IgD-negative memory B cell (primary cell): ENCODE measurements at regions not wholly inside any gene's neighbourhood (a gene's known extent, or its start where the extent isn't known, plus 50 kb on each side); places are given as distances from the start of the nearest gene placed in this dataset.
A peak's percentile ranks its signal among the peaks of the same experiment; 100 is the strongest.

Experiments
- H3K27ac Mint-ChIP-seq, 3 donors: one replicate each; pipeline ENCODE4 v1.8.0; 2020 to 2022; ENCODE audit warnings: mild to moderate bottlenecking in 3 of 3, mixed read lengths in 3 of 3, moderate library complexity in 1 of 3
- H3K27me3 Mint-ChIP-seq: one replicate; pipeline ENCODE4 v1.8.0; 2021; ENCODE audit warnings: mixed read lengths
- H3K36me3 Mint-ChIP-seq: one replicate; pipeline ENCODE4 v1.8.0; 2020; ENCODE audit warnings: mild to moderate bottlenecking, mixed read lengths
- H3K4me1 Mint-ChIP-seq, 3 donors: one replicate each; pipeline ENCODE4 v1.8.0; 2020 to 2022; ENCODE audit warnings: mixed read lengths in 3 of 3, mild to moderate bottlenecking in 1 of 3
- H3K4me3 Mint-ChIP-seq, 4 donors: one replicate each; pipeline ENCODE4 v1.8.0; 2020 to 2022; ENCODE audit warnings: mild to moderate bottlenecking in 4 of 4, mixed read lengths in 4 of 4, moderate library complexity in 3 of 4
- H3K9me3 Mint-ChIP-seq, 3 donors: one replicate each; pipeline ENCODE4 v1.8.0; 2020 to 2021; ENCODE audit warnings: mixed read lengths in 3 of 3, mild to moderate bottlenecking in 1 of 3

GRCh38 chr1:5508669-5509330 is 483.4 kb downstream of the NPHP4 start:
- Mint-ChIP-seq H3K9me3 (no peaks in the 10 kb centered on the region), H3K4me1 (peaks cover 0 to 3% (median 0%) of the 10 kb centered on the region in 3 donors), H3K27ac (no peak overlapping the region), H3K36me3 (no peaks in the 10 kb centered on the region), H3K4me3 (no peak overlapping the region), H3K27me3 (peaks cover 5% of the 10 kb centered on the region)

GRCh38 chr1:5507340-5507739 is 484.9 kb downstream of the NPHP4 start:
- Mint-ChIP-seq H3K27ac (peak overlapping the region in 1 of 3 donors; percentile 44), H3K4me1 (peaks cover 0 to 3% (median 0%) of the 10 kb centered on the region in 3 donors), H3K9me3 (no peaks in the 10 kb centered on the region), H3K36me3 (no peaks in the 10 kb centered on the region), H3K27me3 (peaks cover 9% of the 10 kb centered on the region), H3K4me3 (no peak overlapping the region)

DNA sequence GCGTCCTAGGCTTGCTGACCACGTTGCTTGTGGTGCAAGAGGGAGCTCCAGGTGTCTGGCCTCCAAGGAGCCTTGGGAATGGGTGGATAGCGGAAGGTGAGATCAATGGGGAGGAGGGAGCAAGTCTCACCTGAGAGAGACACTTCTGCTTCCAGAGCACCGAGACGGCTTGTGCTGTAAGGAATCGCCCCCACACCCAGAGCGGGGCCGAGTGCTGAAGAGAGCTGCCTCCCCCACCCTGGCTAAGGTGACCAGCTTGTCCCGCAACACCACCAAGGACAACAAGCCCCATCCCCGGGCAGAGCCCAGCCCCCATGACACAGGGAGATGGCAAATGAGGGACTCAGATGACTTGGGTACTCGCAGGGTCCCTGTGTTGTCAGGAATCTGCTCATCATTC is 485.6 kb downstream of the NPHP4 start:
- Mint-ChIP-seq H3K36me3 (no peaks in the 10 kb centered on the region), H3K4me1 (peaks cover 0 to 3% (median 0%) of the 10 kb centered on the region in 3 donors), H3K9me3 (no peaks in the 10 kb centered on the region), H3K4me3 (no peak overlapping the region), H3K27ac (no peak overlapping the region), H3K27me3 (peaks cover 9% of the 10 kb centered on the region)

GRCh38 chr1:5505944-5506343 is 486.3 kb downstream of the NPHP4 start:
- Mint-ChIP-seq H3K4me1 (peaks cover 0 to 3% (median 0%) of the 10 kb centered on the region in 3 donors), H3K36me3 (no peaks in the 10 kb centered on the region), H3K4me3 (no peak overlapping the region), H3K27ac (no peak overlapping the region), H3K9me3 (no peaks in the 10 kb centered on the region), H3K27me3 (peaks cover 9% of the 10 kb centered on the region)

DNA sequence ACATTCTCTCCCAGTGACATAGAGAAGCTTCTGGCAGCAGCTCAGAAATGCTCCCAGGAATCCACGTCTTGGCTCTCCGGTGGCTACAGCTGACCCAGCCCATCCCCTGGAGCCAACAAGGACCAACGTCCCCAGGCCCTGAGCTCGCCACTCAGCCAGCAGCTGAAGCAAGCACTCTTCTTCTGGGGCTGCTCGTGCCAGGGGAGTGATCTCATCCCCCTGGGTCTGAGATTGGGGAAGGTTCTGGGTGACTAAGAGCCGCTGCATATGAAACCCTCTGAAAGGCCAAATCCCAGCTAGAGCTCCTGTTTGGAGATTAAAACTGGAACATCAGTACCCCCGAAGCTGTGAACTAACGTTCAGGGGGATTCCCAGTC is 487.9 kb downstream of the NPHP4 start:
- Mint-ChIP-seq H3K4me3 (no peak overlapping the region), H3K27me3 (peaks cover 9% of the 10 kb centered on the region), H3K9me3 (peaks cover 0 to 3% (median 0%) of the 10 kb centered on the region in 3 donors), H3K4me1 (peaks cover 0 to under 1% (median 0%) of the 10 kb centered on the region in 3 donors), H3K36me3 (no peaks in the 10 kb centered on the region), H3K27ac (no peak overlapping the region)

DNA sequence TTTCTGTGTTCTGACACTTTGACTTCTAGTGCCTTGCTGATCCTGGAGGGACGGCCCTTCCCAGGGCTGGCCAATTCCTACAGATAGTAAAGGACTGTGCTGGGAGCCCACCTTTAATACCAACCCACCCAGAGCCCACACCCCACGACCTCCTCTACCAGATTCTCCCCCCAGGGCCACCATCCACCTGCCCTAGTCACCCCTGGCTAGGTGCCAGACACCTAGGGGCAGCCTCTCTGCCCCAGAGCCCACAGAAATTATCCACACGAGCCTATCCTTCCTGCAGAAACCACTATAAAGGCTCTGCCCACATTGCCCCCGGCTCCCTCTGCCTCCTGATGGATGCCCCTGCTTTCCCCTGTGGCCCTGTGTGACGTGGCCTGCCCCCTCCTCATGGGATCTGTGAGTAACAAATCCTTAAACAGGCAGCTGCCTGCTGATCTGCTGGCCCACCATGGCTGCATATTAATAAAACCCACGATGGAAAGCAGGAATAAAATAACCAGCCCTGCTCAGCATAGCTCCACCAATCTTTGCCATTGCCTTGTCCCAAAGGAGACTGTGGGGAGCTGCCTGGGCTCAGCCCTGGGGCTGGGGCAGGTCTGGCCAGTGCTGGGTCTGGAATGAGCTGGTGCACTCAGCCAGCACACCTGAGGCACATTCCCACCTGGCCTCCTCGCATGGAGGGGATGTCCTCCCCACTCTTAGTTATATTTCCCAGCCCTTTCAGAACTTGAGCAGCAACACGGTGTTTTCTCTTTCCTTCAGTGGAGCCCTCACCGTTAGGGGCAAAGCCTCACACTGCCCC is 488.5 kb downstream of the NPHP4 start:
- H3K27ac Mint-ChIP-seq = no peak overlapping the region
- H3K27me3 Mint-ChIP-seq = peaks cover 9% of the 10 kb centered on the region
- H3K9me3 Mint-ChIP-seq = peaks cover 0 to 3% (median 0%) of the 10 kb centered on the region in 3 donors
- no peaks in the 10 kb centered on the region for H3K36me3 Mint-ChIP-seq
- H3K4me3 Mint-ChIP-seq = no peak overlapping the region
- H3K4me1 Mint-ChIP-seq = no peaks in the 10 kb centered on the region

- peaks cover 6% of the 10 kb centered on the region for H3K27me3 Mint-ChIP-seq
- no peaks in the 10 kb centered on the region for H3K4me1 Mint-ChIP-seq
- peaks cover 0 to 3% (median 0%) of the 10 kb centered on the region in 3 donors for H3K9me3 Mint-ChIP-seq
- H3K4me3 Mint-ChIP-seq = no peak overlapping the region
- no peak overlapping the region for H3K27ac Mint-ChIP-seq
- no peaks in the 10 kb centered on the region for H3K36me3 Mint-ChIP-seq
Measured at GRCh38 chr1:5502311-5503194, 489.7 kb downstream of the NPHP4 start.

- Mint-ChIP-seq H3K27me3 (peaks cover 5% of the 10 kb centered on the region), H3K4me1 (no peaks in the 10 kb centered on the region), H3K27ac (no peak overlapping the region), H3K36me3 (peaks cover 2% of the 10 kb centered on the region), H3K4me3 (no peak overlapping the region), H3K9me3 (peaks cover 0 to 3% (median 0%) of the 10 kb centered on the region in 3 donors)
Measured at GRCh38 chr1:5501206-5501930, 490.9 kb downstream of the NPHP4 start.

- Mint-ChIP-seq H3K4me3 (no peak overlapping the region), H3K27ac (no peak overlapping the region), H3K36me3 (peaks cover 2% of the 10 kb centered on the region), H3K9me3 (peaks cover 0 to 3% (median 0%) of the 10 kb centered on the region in 3 donors), H3K27me3 (peaks cover 3% of the 10 kb centered on the region), H3K4me1 (no peaks in the 10 kb centered on the region)
Measured at GRCh38 chr1:5500541-5500940, 491.7 kb downstream of the NPHP4 start.

DNA sequence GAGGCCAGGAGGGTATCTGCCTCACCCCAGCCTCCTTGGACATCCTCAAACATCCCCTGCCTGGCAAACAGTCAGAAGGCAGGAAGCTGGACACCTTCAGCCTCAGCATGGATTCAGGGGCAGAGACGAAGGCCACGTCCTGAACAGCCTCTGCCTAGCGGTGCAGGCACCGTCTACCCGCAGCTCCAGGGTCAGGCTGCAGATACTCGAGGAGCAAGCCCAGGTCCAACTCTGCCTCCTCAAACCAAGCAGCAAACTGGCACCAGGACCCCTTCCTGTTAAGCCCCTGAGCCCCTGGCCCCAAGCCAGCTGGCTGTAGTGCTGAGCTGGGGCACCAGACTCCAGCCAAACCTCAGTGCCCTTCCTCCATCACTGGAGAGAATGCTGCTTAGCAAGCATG is 494.7 kb downstream of the NPHP4 start:
- Mint-ChIP-seq H3K9me3 (peaks cover 0 to 3% (median 0%) of the 10 kb centered on the region in 3 donors), H3K4me3 (no peak overlapping the region), H3K27me3 (no peaks in the 10 kb centered on the region), H3K27ac (no peak overlapping the region), H3K4me1 (no peaks in the 10 kb centered on the region), H3K36me3 (peaks cover 2% of the 10 kb centered on the region)

DNA sequence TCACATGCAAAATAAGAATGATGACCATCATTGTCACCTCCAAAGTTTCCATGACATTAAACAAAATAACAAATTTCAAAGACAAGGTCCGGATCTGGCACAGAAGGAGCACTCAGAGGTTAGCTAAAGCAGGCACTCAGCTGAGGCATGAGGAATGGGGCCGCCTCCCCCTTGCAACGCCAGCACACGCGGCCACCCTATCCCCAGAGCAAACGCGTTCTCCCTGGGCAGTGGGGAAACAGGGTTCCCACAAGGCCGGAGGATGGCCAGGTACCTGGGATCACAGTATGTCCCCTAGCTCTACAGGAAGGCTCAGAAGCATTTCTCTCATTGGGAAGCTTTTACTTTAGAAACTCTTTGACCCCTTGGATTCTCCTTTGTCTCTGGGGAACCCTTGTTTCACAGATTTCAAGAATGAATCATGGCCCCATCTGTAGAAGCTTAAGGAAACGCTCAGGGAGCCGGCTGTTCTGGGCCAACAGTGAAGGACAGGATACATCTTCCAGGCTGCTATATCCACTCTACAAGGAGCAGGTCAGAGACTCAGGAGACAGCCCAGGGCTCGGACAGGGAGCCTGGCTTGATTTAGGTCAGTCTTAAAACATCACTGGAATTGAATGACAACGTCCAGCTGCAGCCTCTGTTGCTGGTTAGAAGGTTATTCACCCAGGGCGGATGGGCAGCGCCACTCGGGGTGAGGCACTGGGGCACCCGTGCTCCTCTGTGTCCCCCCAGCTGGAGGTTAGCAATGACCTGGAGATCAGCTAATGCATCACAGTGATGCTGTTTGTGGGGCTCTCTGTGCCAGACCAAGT is 496.4 kb downstream of the NPHP4 start:
- Mint-ChIP-seq H3K27me3 (no peaks in the 10 kb centered on the region), H3K4me3 (no peak overlapping the region), H3K4me1 (no peaks in the 10 kb centered on the region), H3K9me3 (peaks cover 0 to 3% (median 0%) of the 10 kb centered on the region in 3 donors), H3K36me3 (peaks cover 2% of the 10 kb centered on the region), H3K27ac (no peak overlapping the region)

DNA sequence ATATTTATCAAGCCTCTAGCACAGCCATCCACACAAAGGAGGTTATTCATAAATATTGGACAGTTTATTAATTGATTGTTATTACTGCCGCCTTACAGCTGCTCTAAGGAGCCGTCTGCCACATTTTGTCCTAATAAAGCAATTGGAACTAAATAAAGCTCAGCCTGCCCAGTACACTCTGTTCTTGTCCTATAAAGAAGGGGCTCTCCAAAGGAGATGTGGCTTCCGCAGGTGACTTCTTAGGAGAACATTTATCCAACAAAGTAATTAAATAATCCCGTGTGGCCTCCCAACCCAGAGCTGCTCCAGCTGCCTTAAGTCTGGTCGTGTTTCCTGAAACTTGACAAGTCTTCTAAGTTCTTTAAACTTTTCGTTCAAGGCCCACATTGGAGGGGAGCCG is 497.7 kb downstream of the NPHP4 start:
- no peak overlapping the region for H3K4me3 Mint-ChIP-seq
- H3K27me3 Mint-ChIP-seq = no peaks in the 10 kb centered on the region
- H3K9me3 Mint-ChIP-seq = peaks cover 0 to 3% (median 0%) of the 10 kb centered on the region in 3 donors
- no peak overlapping the region for H3K27ac Mint-ChIP-seq
- H3K4me1 Mint-ChIP-seq = no peaks in the 10 kb centered on the region
- peaks cover 2% of the 10 kb centered on the region for H3K36me3 Mint-ChIP-seq

DNA sequence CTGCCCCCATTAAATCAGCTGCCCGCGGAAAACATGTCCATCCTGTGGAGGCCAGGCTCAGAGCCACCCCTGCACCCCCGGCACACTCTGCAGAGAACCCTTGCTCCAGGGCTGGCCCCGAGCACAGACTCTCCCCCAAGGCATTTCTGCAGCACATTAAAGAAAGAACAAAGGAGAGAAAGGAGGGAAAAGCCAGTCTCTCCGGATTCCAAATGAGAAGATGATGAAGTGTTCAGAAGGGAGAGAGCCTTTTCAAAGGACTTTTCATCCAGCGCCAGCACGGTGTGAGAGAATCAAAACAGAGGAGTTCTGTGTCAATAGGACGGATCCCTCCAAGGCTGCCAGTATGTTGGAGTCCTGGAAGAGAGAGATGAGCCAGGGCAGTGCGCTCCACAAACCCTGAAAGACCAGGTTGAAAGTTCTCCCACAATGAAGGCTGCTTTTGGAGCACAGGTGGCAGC is 498.3 kb downstream of the NPHP4 start:
- H3K9me3 Mint-ChIP-seq = peaks cover 0 to 3% (median 0%) of the 10 kb centered on the region in 3 donors
- H3K4me1 Mint-ChIP-seq = no peaks in the 10 kb centered on the region
- peaks cover 2% of the 10 kb centered on the region for H3K36me3 Mint-ChIP-seq
- H3K27me3 Mint-ChIP-seq = no peaks in the 10 kb centered on the region
- no peak overlapping the region for H3K27ac Mint-ChIP-seq
- H3K4me3 Mint-ChIP-seq = no peak overlapping the region

GRCh38 chr1:5493275-5493674 is 498.9 kb downstream of the NPHP4 start:
- H3K36me3 Mint-ChIP-seq = peaks cover 2% of the 10 kb centered on the region
- no peaks in the 10 kb centered on the region for H3K4me1 Mint-ChIP-seq
- peaks cover 0 to 3% (median 0%) of the 10 kb centered on the region in 3 donors for H3K9me3 Mint-ChIP-seq
- no peaks in the 10 kb centered on the region for H3K27me3 Mint-ChIP-seq
- no peak overlapping the region for H3K4me3 Mint-ChIP-seq
- H3K27ac Mint-ChIP-seq = no peak overlapping the region
